GM12873 (cell line): ENCODE measurements at regions not wholly inside any gene's neighbourhood (a gene's known extent, or its start where the extent isn't known, plus 50 kb on each side); places are given as distances from the start of the nearest gene placed in this dataset.

Source experiments
- CTCF ChIP-seq: IDR thresholded peaks from 2 replicates; pipeline ENCODE4 v1.5.1; 2012; ENCODE audit warnings: low read depth, mild to moderate bottlenecking, moderate library complexity, low read length, control low read depth; ENCODE audit not compliant: insufficient read depth; ENCODE audit errors: missing control alignments

DNA sequence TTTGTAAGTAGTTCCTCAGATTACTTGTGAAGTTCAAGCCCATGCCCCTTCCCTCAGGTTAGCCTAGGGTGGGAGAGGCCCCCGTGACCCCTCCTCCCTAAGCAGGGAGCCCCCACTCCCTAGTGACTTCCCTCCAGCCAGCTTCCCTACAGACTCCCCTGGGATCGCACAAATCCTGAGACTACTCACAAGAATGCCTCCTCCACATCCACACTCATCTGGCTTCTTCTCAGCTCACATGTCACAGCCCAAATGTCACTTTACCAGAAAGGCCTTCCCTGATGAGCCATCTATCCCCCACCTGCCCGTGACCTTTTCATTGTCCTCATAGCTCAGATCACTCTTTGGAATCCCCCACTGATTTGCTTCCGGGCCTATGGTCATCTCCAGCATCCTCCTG, 96.7 kb upstream of the ARAP3 start:
- TF ChIP-seq CTCF, result no peak

GRCh38 chr5:141778206-141778605, 96.2 kb upstream of the ARAP3 start:
- no peak for TF ChIP-seq CTCF

DNA sequence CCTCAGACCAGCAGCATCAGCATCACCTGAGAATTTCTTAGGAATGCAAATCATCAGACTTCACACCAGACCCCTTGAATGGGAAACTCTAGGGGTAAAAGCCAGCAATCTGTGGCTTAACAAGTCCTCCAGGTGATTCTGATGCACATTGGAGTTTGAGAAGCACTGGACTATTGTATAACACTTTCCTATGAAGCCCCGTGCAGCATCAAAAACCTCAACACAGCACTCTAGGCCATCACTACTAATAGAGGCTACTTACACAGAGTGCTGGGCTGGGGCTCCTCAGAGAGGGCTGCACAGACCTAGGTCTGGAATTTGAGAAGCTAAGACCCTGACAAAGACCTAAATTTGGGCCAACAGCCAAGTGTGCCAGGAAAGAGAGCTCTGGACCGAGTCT, 95.7 kb upstream of the ARAP3 start:
- no peak for TF ChIP-seq CTCF

DNA sequence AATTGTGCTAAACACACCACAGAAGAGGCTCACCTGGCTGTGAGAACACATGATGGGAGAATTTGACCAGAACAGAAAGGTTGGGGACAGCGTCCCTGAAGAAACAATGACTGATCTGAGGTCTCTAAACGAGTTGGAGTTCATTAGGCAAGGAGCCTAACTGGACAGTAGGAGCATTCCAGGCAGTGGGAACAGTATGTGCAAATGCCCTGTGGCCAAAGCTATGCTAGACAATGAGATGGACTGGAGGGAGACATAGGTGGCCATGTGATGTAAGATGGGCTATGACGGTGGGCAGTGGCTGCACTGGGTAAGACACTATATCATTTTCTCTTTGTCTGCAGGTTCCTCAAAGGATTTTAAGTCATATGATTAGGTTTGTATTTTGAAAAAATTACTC, 95.1 kb upstream of the ARAP3 start:
- TF ChIP-seq CTCF, result no peak

- no peak for TF ChIP-seq CTCF
Observed at GRCh38 chr5:141773779-141774562, 91.9 kb upstream of the ARAP3 start.

GRCh38 chr5:141772281-141772680, 90.3 kb upstream of the ARAP3 start:
- no peak for TF ChIP-seq CTCF

DNA sequence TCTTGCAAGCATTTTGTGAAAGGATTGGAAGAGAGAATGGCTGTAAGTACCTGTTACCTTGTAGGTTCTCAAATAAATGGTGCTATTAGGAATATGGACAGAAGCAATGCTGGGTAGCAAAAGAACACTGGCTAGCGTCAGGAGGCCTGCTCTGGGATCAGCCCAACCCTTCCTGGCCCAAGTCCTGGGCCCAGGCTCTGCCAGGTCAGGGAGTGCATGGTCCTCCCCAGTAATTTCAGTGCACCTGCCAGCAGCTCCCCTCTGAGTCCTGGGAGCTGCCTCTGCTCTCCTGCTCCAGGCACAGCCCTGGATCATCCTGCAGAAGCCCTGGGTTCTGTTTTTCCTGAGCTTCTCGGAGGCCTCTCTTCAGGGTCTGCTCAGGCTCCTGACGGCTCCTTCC, 89.5 kb upstream of the ARAP3 start:
- no peak for TF ChIP-seq CTCF

GRCh38 chr5:141771031-141771430, 89.0 kb upstream of the ARAP3 start:
- TF ChIP-seq CTCF, result no peak
